A673 (cell line): ENCODE measurements at regions not wholly inside any gene's neighbourhood (a gene's known extent, or its start where the extent isn't known, plus 50 kb on each side); places are given as distances from the start of the nearest gene placed in this dataset.

Experiments used
- BruUV-seq: library from RNA; stranded (reverse); fragments of 400-500 nt; replicated peaks from 2 replicates; lab custom pipeline; 2021; lab: Mats Ljungman, UMichigan
- CTCF ChIA-PET: fragments of 300-600 bp; sonication (Branson Sonifier 250); formaldehyde crosslinking; loops from one replicate; lab custom pipeline; 2022; ENCODE audit warnings: antibody characterized with exemption; lab: Charles Lee
- POLR2A ChIA-PET: fragments of 300-600 bp; sonication (Branson Sonifier 250); formaldehyde crosslinking; loops from one replicate; lab custom pipeline; 2022; ENCODE audit warnings: antibody characterized with exemption; ENCODE audit not compliant: low non-redundant PET; lab: Charles Lee
- DNase-seq: peaks from one replicate; pipeline ENCODE4 v3.0.0-alpha.2; 2015; ENCODE audit warnings: low spot score
- H3K27ac ChIP-seq: fragments of 200-600 bp; sonication (generic); 2 replicates; pipeline ENCODE4 v1.5.1; 2016; ENCODE audit warnings: mixed run types, low read depth, mild to moderate bottlenecking, mixed read lengths, antibody characterized with exemption, low read length; ENCODE audit not compliant: poor library complexity, severe bottlenecking
- H3K27me3 ChIP-seq: fragments of 200-600 bp; sonication (generic); replicated peaks from 2 replicates; pipeline ENCODE4 v1.6.1; 2017; ENCODE audit warnings: mixed run types, low read depth, mild to moderate bottlenecking, mixed read lengths, antibody characterized with exemption, low read length; ENCODE audit not compliant: insufficient read depth, poor library complexity
- H3K36me3 ChIP-seq: fragments of 200-600 bp; sonication (generic); 2 replicates; pipeline ENCODE4 v1.6.1; 2016; ENCODE audit warnings: mixed run types, mild to moderate bottlenecking, mixed read lengths, antibody characterized with exemption, low read length; ENCODE audit not compliant: insufficient read depth, poor library complexity, severe bottlenecking
- H3K4me1 ChIP-seq: fragments of 200-600 bp; sonication (generic); 2 replicates; pipeline ENCODE4 v1.6.1; 2017; ENCODE audit warnings: mixed run types, mild to moderate bottlenecking, mixed read lengths, antibody characterized with exemption, low read length; ENCODE audit not compliant: insufficient read depth, poor library complexity, severe bottlenecking
- H3K4me3 ChIP-seq: fragments of 200-600 bp; sonication (generic); 2 replicates; pipeline ENCODE4 v1.5.1; 2016; ENCODE audit warnings: low read depth, mixed run types, mild to moderate bottlenecking, mixed read lengths, low read length; ENCODE audit not compliant: poor library complexity, severe bottlenecking
- H3K9me3 ChIP-seq: fragments of 200-600 bp; sonication (generic); 2 replicates; pipeline ENCODE4 v1.6.1; 2016; ENCODE audit warnings: mixed run types, low read depth, mild to moderate bottlenecking, mixed read lengths, antibody characterized with exemption, low read length; ENCODE audit not compliant: poor library complexity, severe bottlenecking
- CTCF ChIP-seq: fragments of 300-800, 200-600 bp; sonication (generic); conservative IDR thresholded peaks from 2 replicates; pipeline ENCODE4 v1.5.1; 2017; ENCODE audit warnings: low read depth, mild to moderate bottlenecking, antibody characterized with exemption, low read length, moderate library complexity, mixed read lengths
- EZH2 ChIP-seq: fragments of 200-600 bp; sonication (generic); IDR thresholded peaks from 2 replicates; pipeline ENCODE4 v1.6.1; 2017; ENCODE audit warnings: borderline replicate concordance, low read depth, mild to moderate bottlenecking, mixed read lengths, antibody characterized with exemption, low read length; ENCODE audit not compliant: poor library complexity, severe bottlenecking
- intact Hi-C: fragments of 100-400 bp; cut with micrococcal nuclease; formaldehyde crosslinking; loops from one replicate; pipeline ENCODE4 v1.10.0; 2022; ENCODE audit not compliant: unreplicated experiment

DNA sequence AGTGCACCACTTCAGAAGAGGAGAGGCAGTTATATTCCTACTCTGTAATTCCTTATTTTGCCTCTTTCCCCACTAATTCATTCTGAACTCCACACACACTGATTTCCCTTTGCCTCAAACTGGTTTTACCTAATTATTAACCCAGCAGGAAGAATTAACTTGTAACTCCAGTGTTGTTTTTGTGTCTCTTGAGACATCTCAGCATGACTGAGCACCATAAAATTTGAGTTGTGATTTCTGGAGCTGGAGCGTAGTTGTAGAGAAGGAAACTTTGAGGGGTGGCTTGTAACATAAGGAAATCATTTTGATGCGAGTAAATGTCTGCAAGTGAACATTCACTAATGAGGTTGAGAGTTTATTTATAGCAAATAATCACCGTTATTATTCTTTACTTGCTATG, 265.2 kb downstream of the TMEM38B start:
- H3K36me3 ChIP-seq: no peaks in the 10 kb centered on the region
- no peak for DNase-seq
- no peak overlapping the region for H3K4me3 ChIP-seq
- no peak for TF ChIP-seq EZH2
- no peak for TF ChIP-seq CTCF
- H3K4me1 ChIP-seq: no peaks in the 10 kb centered on the region
- intact Hi-C loops: no loop called here
- POLR2A ChIA-PET: no interaction called here
- CTCF ChIA-PET: no interaction called here
- no peaks in the 10 kb centered on the region for H3K27me3 ChIP-seq
- H3K9me3 ChIP-seq: no peaks in the 10 kb centered on the region
- H3K27ac ChIP-seq: no peak overlapping the region
- no TSS peak for BruUV-seq

DNA sequence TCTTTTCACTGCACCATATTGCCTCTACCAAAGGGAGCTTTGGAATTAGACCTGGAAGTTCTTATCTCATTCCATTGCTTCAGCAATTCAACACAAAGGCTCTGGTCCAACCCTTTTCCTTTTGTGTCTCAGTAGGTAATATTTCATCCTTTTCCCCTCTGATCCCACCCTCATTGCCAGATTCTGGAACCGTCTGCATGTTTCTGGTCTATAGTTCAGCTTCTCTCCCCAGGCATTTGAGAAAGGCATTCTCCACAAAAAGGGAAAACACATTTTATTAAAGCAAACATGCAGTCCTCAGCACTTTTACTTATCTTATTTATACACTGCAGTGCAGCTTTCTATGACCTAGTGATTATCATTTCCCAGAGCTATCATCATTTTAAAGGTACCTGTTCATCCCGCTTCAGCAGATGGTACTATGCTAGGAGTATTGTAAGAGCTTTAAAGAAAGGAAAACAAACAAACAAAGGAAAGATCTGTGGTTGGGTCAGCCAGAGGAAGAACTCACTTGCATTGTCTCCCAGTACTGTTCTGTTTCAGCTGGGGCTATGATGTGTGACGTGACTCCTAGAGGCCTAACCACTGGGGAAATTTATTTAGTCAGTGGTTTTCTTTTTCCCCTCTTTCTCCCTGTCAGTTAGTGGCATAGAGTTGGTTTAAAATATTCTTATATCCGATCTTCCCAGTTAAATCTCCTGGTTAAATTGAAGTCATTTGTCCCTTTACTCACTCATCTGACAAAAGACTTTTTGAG, 269.2 kb downstream of the TMEM38B start:
- H3K27ac ChIP-seq: no peak overlapping the region
- intact Hi-C loops: no loop called here
- no peak overlapping the region for H3K4me3 ChIP-seq
- no TSS peak for BruUV-seq
- no peak for TF ChIP-seq EZH2
- no peak for TF ChIP-seq CTCF
- POLR2A ChIA-PET: no interaction called here
- H3K27me3 ChIP-seq: no peaks in the 10 kb centered on the region
- CTCF ChIA-PET: no interaction called here
- H3K4me1 ChIP-seq: no peaks in the 10 kb centered on the region
- H3K9me3 ChIP-seq: no peaks in the 10 kb centered on the region
- no peak for DNase-seq
- H3K36me3 ChIP-seq: no peaks in the 10 kb centered on the region

GRCh38 chr9:105964156-105964555, 269.8 kb downstream of the TMEM38B start:
- Histone ChIP-seq H3K4me1 (no peaks in the 10 kb centered on the region), H3K4me3 (no peak overlapping the region), H3K9me3 (no peaks in the 10 kb centered on the region), H3K36me3 (no peaks in the 10 kb centered on the region), H3K27me3 (no peaks in the 10 kb centered on the region), H3K27ac (no peak overlapping the region)
- intact Hi-C loops: no loop called here
- CTCF ChIA-PET: no interaction called here
- no TSS peak for BruUV-seq
- DNase-seq: no peak
- TF ChIP-seq CTCF (no peak), EZH2 (no peak)
- POLR2A ChIA-PET: no interaction called here
